CD4-positive, alpha-beta T cell (primary cell): ENCODE measurements at regions not wholly inside any gene's neighbourhood (a gene's known extent, or its start where the extent isn't known, plus 50 kb on each side); places are given as distances from the start of the nearest gene placed in this dataset.

Experiments used
- ATAC-seq: fragments of 200-7000 bp; cut with Tn5 transposase; one replicate; pipeline ENCODE4 v1.10.0; 2022; ENCODE audit warnings: mild to moderate bottlenecking; ENCODE audit not compliant: poor library complexity
- CTCF ChIA-PET: fragments of 350-600 bp; sonication (Branson Sonifier 250); formaldehyde crosslinking; loops from one replicate; lab custom pipeline; 2021; ENCODE audit warnings: antibody characterized with exemption, inconsistent platforms; lab: Charles Lee
- POLR2A ChIA-PET: fragments of 350-600 bp; sonication (Branson Sonifier 250); formaldehyde crosslinking; loops from one replicate; lab custom pipeline; 2021; ENCODE audit warnings: antibody characterized with exemption, inconsistent platforms; lab: Charles Lee
- DNase-seq, 14 experiments: peaks; one replicate each; pipeline ENCODE4 v3.0.0-alpha.2; 2013 to 2020; ENCODE audit warnings: mixed read lengths in 2 of 14
- H3K27ac ChIP-seq, 2 donors: one replicate each; pipeline versions ENCODE4 v1.5.1 to v1.7.0; 2013; ENCODE audit warnings: low read length in 2 of 2, low read depth in 1 of 2, mild to moderate bottlenecking in 1 of 2
- H3K27me3 ChIP-seq, 2 experiments: 1 replicate in 1 of 2; 2 replicates in 1 of 2; pipeline versions ENCODE4 v1.6.1 to v1.7.0; 2013; ENCODE audit warnings: low read length in 2 of 2, control low read depth in 1 of 2, mild to moderate bottlenecking in 1 of 2, moderate library complexity in 1 of 2; ENCODE audit not compliant: insufficient read depth in 2 of 2, control insufficient read depth in 1 of 2
- H3K36me3 ChIP-seq: one replicate; pipeline ENCODE4 v1.6.1; 2013; ENCODE audit warnings: low read length, control low read depth; ENCODE audit not compliant: insufficient read depth
- H3K4me1 ChIP-seq: one replicate; pipeline ENCODE4 v1.6.1; 2013; ENCODE audit warnings: low read length, control low read depth; ENCODE audit not compliant: insufficient read depth
- H3K4me3 ChIP-seq: one replicate; pipeline ENCODE4 v1.5.1; 2013; ENCODE audit warnings: mild to moderate bottlenecking, low read length, moderate library complexity
- H3K9me3 ChIP-seq, 2 experiments: 1 replicate in 1 of 2; 2 replicates in 1 of 2; pipeline versions ENCODE4 v1.6.1 to v1.7.0; 2013; ENCODE audit warnings: low read length in 2 of 2, mild to moderate bottlenecking in 2 of 2, control low read depth in 1 of 2, moderate library complexity in 1 of 2; ENCODE audit not compliant: control insufficient read depth in 1 of 2, insufficient read depth in 1 of 2
- H3K27ac Mint-ChIP-seq: one replicate; pipeline ENCODE4 v1.8.0; 2020; ENCODE audit warnings: mixed read lengths
- H3K27me3 Mint-ChIP-seq: one replicate; pipeline ENCODE4 v1.8.0; 2021; ENCODE audit warnings: mixed read lengths
- H3K36me3 Mint-ChIP-seq: one replicate; pipeline ENCODE4 v1.8.0; 2021; ENCODE audit warnings: low read depth, mixed read lengths
- H3K4me1 Mint-ChIP-seq: one replicate; pipeline ENCODE4 v1.8.0; 2021; ENCODE audit warnings: low read depth, mixed read lengths
- H3K4me3 Mint-ChIP-seq: one replicate; pipeline ENCODE4 v1.8.0; 2020; ENCODE audit warnings: mild to moderate bottlenecking, mixed read lengths
- H3K9me3 Mint-ChIP-seq: one replicate; pipeline ENCODE4 v1.8.0; 2020; ENCODE audit warnings: mixed read lengths
- intact Hi-C, 2 experiments: fragments of 100-400 bp; cut with DNase I in 1 of 2; cut with micrococcal nuclease in 1 of 2; formaldehyde crosslinking; loops; one replicate each; pipeline versions ENCODE4 v1.15.1 to v1.9.0; 2023 to 2025; cut with DNase I, micrococcal nuclease
- TF ChIP-seq, protein P1 (sequence below): fragments of 200-600 bp; IDR thresholded peaks from one replicate; pipeline ENCODE4 v1.8.0; 2022; ENCODE audit warnings: antibody characterized with exemption, mild to moderate bottlenecking

DNA sequence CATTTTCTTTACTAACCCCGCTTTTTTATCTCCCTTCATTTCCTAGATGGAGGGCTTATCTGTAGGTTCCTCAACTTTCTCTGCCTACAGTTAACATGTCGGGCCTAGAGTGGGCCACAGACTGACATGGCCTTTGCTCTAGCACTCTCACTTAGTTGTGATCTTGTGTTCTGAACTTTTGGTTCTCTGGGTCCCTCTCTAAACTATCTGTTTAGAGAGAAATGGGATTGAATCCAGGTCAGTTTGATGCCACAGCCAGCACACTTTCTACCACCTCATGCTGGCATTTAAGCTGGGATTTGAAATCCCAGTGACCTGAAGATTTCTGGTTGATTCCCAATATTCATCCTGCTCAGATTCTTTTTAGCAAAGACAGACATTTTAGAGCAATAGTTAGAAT, 388.5 kb upstream of the PAPPA start:
- Histone ChIP-seq H3K27me3 (no peaks in the 10 kb centered on the region), H3K36me3 (no peaks in the 10 kb centered on the region), H3K4me3 (no peak overlapping the region), H3K9me3 (no peaks in the 10 kb centered on the region), H3K27ac (no peak overlapping the region), H3K4me1 (no peaks in the 10 kb centered on the region)
- no peaks in the 10 kb centered on the region for H3K4me1 Mint-ChIP-seq
- intact Hi-C loops, result no loop called here
- ATAC-seq (no peak), DNase-seq (no peak)
- TF ChIP-seq, protein P1, sequence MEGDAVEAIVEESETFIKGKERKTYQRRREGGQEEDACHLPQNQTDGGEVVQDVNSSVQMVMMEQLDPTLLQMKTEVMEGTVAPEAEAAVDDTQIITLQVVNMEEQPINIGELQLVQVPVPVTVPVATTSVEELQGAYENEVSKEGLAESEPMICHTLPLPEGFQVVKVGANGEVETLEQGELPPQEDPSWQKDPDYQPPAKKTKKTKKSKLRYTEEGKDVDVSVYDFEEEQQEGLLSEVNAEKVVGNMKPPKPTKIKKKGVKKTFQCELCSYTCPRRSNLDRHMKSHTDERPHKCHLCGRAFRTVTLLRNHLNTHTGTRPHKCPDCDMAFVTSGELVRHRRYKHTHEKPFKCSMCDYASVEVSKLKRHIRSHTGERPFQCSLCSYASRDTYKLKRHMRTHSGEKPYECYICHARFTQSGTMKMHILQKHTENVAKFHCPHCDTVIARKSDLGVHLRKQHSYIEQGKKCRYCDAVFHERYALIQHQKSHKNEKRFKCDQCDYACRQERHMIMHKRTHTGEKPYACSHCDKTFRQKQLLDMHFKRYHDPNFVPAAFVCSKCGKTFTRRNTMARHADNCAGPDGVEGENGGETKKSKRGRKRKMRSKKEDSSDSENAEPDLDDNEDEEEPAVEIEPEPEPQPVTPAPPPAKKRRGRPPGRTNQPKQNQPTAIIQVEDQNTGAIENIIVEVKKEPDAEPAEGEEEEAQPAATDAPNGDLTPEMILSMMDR, result no peak
- no peaks in the 10 kb centered on the region for H3K9me3 Mint-ChIP-seq
- no peak overlapping the region for H3K4me3 Mint-ChIP-seq
- no peaks in the 10 kb centered on the region for H3K36me3 Mint-ChIP-seq
- no peak overlapping the region for H3K27ac Mint-ChIP-seq
- H3K27me3 Mint-ChIP-seq, result no peaks in the 10 kb centered on the region
- ChIA-PET CTCF (no interaction called here), POLR2A (no interaction called here)

DNA sequence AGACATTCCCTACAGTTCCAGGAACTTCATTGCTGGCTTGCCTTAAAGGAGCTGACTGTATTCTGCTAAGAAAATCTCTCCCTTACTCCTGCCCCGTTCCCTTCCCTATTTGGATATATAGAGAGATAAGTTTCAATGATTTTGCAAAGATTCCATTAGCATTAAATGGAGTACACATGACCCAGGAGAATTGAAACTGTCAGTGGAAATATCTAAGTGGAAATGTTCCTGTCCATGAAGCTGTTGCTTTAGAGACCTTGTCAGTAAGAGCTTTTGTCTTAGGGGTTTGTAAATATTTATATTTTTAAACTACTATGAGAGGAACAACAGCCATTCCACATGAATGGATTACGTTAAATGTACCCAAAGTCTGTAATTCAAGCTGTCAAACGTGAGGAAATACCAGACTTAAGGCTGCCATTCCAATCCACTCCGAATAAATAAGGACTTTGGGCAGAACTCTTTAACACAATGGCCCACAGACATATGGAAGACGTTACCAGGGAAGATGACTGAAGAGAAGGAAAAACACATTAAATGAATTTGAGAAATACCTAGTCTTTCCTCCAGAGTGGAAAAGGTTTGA, 387.1 kb upstream of the PAPPA start:
- H3K27me3 Mint-ChIP-seq, result no peaks in the 10 kb centered on the region
- intact Hi-C loops, result no loop called here
- no peaks in the 10 kb centered on the region for H3K4me1 Mint-ChIP-seq
- no peaks in the 10 kb centered on the region for H3K27me3 ChIP-seq
- ATAC-seq, result no peak
- H3K4me1 ChIP-seq, result no peaks in the 10 kb centered on the region
- H3K36me3 Mint-ChIP-seq, result no peaks in the 10 kb centered on the region
- no peak overlapping the region for H3K27ac Mint-ChIP-seq
- TF ChIP-seq, protein P1, result no peak
- ChIA-PET CTCF (no interaction called here), POLR2A (no interaction called here)
- no peaks in the 10 kb centered on the region for H3K36me3 ChIP-seq
- no peak overlapping the region for H3K27ac ChIP-seq
- no peaks in the 10 kb centered on the region for H3K9me3 Mint-ChIP-seq
- H3K9me3 ChIP-seq, result no peaks in the 10 kb centered on the region
- H3K4me3 ChIP-seq, result no peak overlapping the region
- no peak for DNase-seq
- H3K4me3 Mint-ChIP-seq, result no peak overlapping the region

DNA sequence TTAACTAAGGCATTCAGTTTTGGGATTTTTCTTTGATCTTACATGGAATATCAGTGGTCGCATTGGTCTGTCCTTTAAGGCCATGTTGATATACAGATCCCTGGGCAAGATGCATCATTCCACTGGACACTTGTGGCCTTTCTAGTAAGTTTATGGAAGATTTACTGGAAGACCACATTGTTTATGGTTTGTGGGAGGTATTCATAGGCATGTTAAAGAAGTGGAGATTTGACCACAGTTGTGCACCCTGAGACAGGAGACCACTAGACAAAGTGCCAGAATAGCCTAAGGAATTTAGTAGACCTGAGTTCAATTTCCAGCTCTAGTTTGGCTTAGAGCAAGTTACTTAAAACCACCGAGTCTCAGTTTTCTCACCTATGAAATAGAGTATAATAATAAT, 383.1 kb upstream of the PAPPA start:
- no peak for ATAC-seq
- no peaks in the 10 kb centered on the region for H3K9me3 Mint-ChIP-seq
- H3K4me1 ChIP-seq, result no peaks in the 10 kb centered on the region
- no peaks in the 10 kb centered on the region for H3K36me3 ChIP-seq
- H3K9me3 ChIP-seq, result no peaks in the 10 kb centered on the region
- H3K27me3 Mint-ChIP-seq, result no peaks in the 10 kb centered on the region
- ChIA-PET CTCF (no interaction called here), POLR2A (no interaction called here)
- H3K36me3 Mint-ChIP-seq, result no peaks in the 10 kb centered on the region
- no peak overlapping the region for H3K27ac ChIP-seq
- H3K27ac Mint-ChIP-seq, result no peak overlapping the region
- H3K4me3 Mint-ChIP-seq, result no peak overlapping the region
- H3K4me3 ChIP-seq, result no peak overlapping the region
- no peaks in the 10 kb centered on the region for H3K27me3 ChIP-seq
- DNase-seq, result no peak
- no peaks in the 10 kb centered on the region for H3K4me1 Mint-ChIP-seq
- TF ChIP-seq, protein P1, result no peak
- intact Hi-C loops, result no loop called here
